Lower lobe of right lung (tissue), 2 donors: ENCODE measurements at regions not wholly inside any gene's neighbourhood (a gene's known extent, or its start where the extent isn't known, plus 50 kb on each side); places are given as distances from the start of the nearest gene placed in this dataset.

Experiments used
- ATAC-seq, 2 donors: fragments of 200-7000 bp; cut with Tn5 transposase; one replicate each; pipeline ENCODE4 v1.9.1; 2020 to 2022; ENCODE audit warnings: mild to moderate bottlenecking in 2 of 2, moderate library complexity in 2 of 2
- DNase-seq: peaks from one replicate; pipeline ENCODE4 v3.0.0-alpha.2; 2020
- H3K27ac ChIP-seq: fragments of 200-600 bp; one replicate; pipeline ENCODE4 v1.8.0; 2022
- H3K27me3 ChIP-seq: fragments of 200-600 bp; one replicate; pipeline ENCODE4 v1.8.0; 2022; ENCODE audit warnings: low read depth
- H3K36me3 ChIP-seq: fragments of 200-600 bp; one replicate; pipeline ENCODE4 v1.8.0; 2022; ENCODE audit warnings: mild to moderate bottlenecking
- H3K4me1 ChIP-seq: fragments of 200-600 bp; one replicate; pipeline ENCODE4 v1.8.0; 2022
- H3K4me3 ChIP-seq: fragments of 200-600 bp; one replicate; pipeline ENCODE4 v1.8.0; 2022; ENCODE audit warnings: mild to moderate bottlenecking
- H3K9me3 ChIP-seq: fragments of 200-600 bp; one replicate; pipeline ENCODE4 v1.8.0; 2022
- intact Hi-C: fragments of 100-400 bp; cut with DNase I; formaldehyde crosslinking; loops from one replicate; pipeline ENCODE4 v1.11.0; 2022
- TF ChIP-seq, protein P1 (sequence below): fragments of 200-600 bp; IDR thresholded peaks from one replicate; pipeline ENCODE4 v1.8.0; 2022; ENCODE audit warnings: antibody characterized with exemption, mild to moderate bottlenecking
- donor health status: DM: no; HTN: yes; CAD: no; lungs with severe emphysema.

DNA sequence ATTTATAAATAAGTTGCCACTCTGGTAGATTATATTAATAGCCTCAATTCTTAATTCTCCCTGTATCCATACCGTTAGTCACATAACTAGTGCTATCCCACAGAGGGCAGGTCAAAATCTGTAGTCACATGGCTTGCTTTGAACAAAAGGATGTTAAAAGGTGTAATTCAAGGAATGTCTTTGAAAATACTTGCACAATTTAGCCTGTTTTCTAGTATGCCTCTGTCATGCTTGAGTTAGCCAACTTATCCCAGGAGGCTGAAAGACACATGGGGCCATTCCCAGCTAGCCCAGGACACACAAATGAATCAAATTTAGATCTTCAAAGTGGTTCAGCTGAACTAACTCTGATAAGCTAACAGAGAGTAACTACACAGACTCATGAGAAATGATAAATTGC lies 758.5 kb upstream of the NEGR1 start:
- Histone ChIP-seq H3K9me3 (no peaks in the 10 kb centered on the region), H3K27me3 (no peaks in the 10 kb centered on the region), H3K27ac (no peak overlapping the region), H3K36me3 (no peaks in the 10 kb centered on the region), H3K4me3 (no peak overlapping the region), H3K4me1 (no peaks in the 10 kb centered on the region)
- TF ChIP-seq, protein P1, sequence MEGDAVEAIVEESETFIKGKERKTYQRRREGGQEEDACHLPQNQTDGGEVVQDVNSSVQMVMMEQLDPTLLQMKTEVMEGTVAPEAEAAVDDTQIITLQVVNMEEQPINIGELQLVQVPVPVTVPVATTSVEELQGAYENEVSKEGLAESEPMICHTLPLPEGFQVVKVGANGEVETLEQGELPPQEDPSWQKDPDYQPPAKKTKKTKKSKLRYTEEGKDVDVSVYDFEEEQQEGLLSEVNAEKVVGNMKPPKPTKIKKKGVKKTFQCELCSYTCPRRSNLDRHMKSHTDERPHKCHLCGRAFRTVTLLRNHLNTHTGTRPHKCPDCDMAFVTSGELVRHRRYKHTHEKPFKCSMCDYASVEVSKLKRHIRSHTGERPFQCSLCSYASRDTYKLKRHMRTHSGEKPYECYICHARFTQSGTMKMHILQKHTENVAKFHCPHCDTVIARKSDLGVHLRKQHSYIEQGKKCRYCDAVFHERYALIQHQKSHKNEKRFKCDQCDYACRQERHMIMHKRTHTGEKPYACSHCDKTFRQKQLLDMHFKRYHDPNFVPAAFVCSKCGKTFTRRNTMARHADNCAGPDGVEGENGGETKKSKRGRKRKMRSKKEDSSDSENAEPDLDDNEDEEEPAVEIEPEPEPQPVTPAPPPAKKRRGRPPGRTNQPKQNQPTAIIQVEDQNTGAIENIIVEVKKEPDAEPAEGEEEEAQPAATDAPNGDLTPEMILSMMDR, result no peak
- ATAC-seq (no peak), DNase-seq (no peak)
- intact Hi-C loops, result no loop called here

DNA sequence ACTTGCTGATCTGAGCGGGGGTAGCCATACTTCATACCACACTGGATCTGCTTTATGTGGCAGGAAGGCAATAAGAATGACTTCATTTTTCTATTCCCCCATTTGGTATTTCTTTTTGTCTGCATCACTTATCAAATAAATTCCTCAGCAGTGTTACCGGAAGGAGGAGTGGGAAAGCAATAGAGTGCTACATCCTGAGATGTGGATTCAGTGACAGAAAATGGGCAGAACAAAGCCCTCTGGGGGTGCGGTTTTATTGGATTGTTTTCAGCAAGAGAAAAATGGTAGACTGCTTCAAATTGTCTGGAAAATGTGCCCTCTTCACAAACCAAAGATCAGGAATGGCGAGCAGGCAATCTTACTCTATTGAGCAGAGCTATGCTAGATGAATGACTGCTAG lies 751.9 kb upstream of the NEGR1 start:
- Histone ChIP-seq H3K27me3 (no peaks in the 10 kb centered on the region), H3K4me3 (no peak overlapping the region), H3K27ac (no peak overlapping the region), H3K36me3 (no peaks in the 10 kb centered on the region), H3K9me3 (no peaks in the 10 kb centered on the region), H3K4me1 (no peaks in the 10 kb centered on the region)
- no peak for DNase-seq
- ATAC-seq, result no peak
- intact Hi-C loops, result no loop called here
- TF ChIP-seq, protein P1, result no peak

DNA sequence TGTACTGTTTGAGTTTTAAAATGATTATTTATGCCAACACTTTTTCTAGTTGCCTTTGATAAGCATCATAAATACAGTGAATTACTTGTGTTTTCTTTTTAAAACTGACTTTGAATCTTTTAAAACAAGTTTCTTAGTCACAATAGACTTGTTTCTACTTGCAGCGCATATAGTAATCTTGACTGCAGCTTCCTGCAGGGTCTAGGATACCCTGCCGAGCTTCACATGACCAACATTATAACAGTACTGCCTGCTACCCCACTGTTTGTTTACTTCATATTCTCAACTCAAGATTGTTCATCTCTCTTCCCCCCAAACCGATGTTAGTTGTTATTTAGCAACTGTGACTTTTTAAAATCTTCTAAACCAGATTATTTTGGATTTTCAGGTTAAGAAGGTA lies 751.3 kb upstream of the NEGR1 start:
- intact Hi-C loops, result no loop called here
- Histone ChIP-seq H3K9me3 (no peaks in the 10 kb centered on the region), H3K4me1 (no peaks in the 10 kb centered on the region), H3K27ac (no peak overlapping the region), H3K36me3 (no peaks in the 10 kb centered on the region), H3K27me3 (no peaks in the 10 kb centered on the region), H3K4me3 (no peak overlapping the region)
- no peak for ATAC-seq
- TF ChIP-seq, protein P1, result no peak
- DNase-seq, result no peak

DNA sequence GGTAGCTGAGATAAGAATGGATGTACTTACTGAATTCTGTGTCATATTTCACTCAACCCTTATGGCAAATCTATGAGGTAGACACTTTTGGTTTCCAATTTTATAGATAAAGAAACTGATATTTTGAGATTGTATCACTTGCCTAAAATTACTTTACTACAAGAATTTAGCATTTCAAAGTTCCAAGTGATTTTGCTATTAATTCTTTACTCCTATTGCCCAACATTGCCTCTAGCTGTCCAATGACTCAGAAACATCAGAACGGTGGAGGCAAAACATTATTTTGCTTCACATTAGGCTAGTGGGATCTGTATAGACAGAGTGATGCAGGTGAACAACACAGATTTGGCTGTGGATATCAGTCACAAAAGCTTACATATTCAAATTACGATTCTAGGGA lies 747.2 kb upstream of the NEGR1 start:
- DNase-seq (no peak), ATAC-seq (no peak)
- H3K9me3 ChIP-seq, result no peaks in the 10 kb centered on the region
- TF ChIP-seq, protein P1, result no peak
- H3K4me3 ChIP-seq, result no peak overlapping the region
- no peaks in the 10 kb centered on the region for H3K27me3 ChIP-seq
- H3K27ac ChIP-seq, result no peak overlapping the region
- intact Hi-C loops, result no loop called here
- no peaks in the 10 kb centered on the region for H3K4me1 ChIP-seq
- no peaks in the 10 kb centered on the region for H3K36me3 ChIP-seq

DNA sequence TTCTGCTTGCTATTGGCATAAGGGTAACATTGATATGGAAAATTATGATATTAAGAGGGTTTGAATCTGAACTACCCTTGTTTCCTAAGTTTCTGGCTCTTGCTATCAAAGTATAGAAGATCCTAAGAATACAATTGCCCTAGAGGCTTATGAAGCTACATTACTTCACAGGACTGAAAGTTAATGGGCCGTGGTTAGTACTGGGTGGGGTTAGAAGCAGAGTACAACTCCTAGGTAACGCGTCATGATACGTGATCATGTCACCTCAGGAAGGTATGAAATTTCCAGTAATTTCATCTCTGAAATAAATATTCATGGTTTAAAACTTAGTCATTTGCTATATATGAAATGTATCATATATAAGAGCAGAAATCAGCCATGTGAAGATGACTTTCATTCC lies 743.8 kb upstream of the NEGR1 start:
- Histone ChIP-seq H3K4me3 (no peak overlapping the region), H3K27me3 (no peaks in the 10 kb centered on the region), H3K4me1 (no peaks in the 10 kb centered on the region), H3K9me3 (no peaks in the 10 kb centered on the region), H3K36me3 (no peaks in the 10 kb centered on the region), H3K27ac (no peak overlapping the region)
- ATAC-seq (no peak), DNase-seq (no peak)
- TF ChIP-seq, protein P1, result no peak
- intact Hi-C loops, result no loop called here

DNA sequence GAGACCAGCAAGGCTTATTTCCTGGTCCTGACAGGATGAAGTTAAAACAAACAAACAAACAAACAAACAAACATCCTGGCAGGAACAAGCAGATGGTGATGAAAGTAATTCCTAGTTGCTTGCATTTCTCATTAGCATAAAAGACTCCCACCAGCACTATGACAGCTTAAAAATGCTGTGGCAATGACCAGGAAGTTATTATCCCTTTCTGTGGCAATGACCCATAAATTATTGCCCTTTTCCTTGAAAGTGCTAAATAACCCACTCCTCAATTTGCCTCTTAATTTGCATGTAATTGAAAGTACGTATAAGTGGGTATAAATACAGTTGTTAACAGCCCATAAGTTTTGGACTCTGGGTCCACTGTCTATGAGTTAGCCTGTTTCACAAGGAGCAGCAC lies 727.6 kb upstream of the NEGR1 start:
- no peaks in the 10 kb centered on the region for H3K36me3 ChIP-seq
- H3K9me3 ChIP-seq, result no peaks in the 10 kb centered on the region
- no peak overlapping the region for H3K4me3 ChIP-seq
- intact Hi-C loops, result no loop called here
- ATAC-seq (no peak), DNase-seq (no peak)
- no peaks in the 10 kb centered on the region for H3K4me1 ChIP-seq
- TF ChIP-seq, protein P1, result no peak
- no peak overlapping the region for H3K27ac ChIP-seq
- H3K27me3 ChIP-seq, result no peaks in the 10 kb centered on the region
